Lower leg skin (tissue), 3 donors: ENCODE measurements at regions not wholly inside any gene's neighbourhood (a gene's known extent, or its start where the extent isn't known, plus 50 kb on each side); places are given as distances from the start of the nearest gene placed in this dataset.

Source experiments
- POLR2A ChIP-seq, 2 donors: fragments of 450-650 bp; IDR thresholded peaks; one replicate each; pipeline ENCODE4 v1.6.1; 2016 to 2017; ENCODE audit warnings: antibody characterized with exemption in 2 of 2, mild to moderate bottlenecking in 1 of 2, moderate library complexity in 1 of 2
- TF ChIP-seq, protein P1 (sequence below), 3 donors: fragments of 450-650 bp; IDR thresholded peaks; one replicate each; pipeline ENCODE4 v1.5.1; 2016; ENCODE audit warnings: antibody characterized with exemption in 3 of 3, mild to moderate bottlenecking in 3 of 3, moderate library complexity in 2 of 3

DNA sequence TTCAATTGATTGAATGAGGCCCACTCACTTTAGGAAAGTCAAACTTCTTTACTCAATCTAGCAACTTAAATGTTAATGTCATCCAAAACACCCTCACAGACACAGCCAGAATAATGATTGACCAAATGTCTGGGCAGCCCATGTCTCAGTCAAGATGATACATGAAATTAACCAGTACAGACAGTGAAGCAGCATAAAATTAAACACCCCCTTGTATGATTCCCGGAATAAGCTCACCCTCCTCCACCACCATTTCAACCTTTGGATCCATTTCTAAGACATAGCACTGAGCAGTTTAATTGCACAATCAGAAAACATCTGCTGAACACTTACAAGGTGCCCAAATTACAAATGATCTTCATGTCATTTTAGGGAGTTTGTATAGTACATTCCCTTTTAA is 570.7 kb upstream of the ID2 start:
- TF ChIP-seq, protein P1, sequence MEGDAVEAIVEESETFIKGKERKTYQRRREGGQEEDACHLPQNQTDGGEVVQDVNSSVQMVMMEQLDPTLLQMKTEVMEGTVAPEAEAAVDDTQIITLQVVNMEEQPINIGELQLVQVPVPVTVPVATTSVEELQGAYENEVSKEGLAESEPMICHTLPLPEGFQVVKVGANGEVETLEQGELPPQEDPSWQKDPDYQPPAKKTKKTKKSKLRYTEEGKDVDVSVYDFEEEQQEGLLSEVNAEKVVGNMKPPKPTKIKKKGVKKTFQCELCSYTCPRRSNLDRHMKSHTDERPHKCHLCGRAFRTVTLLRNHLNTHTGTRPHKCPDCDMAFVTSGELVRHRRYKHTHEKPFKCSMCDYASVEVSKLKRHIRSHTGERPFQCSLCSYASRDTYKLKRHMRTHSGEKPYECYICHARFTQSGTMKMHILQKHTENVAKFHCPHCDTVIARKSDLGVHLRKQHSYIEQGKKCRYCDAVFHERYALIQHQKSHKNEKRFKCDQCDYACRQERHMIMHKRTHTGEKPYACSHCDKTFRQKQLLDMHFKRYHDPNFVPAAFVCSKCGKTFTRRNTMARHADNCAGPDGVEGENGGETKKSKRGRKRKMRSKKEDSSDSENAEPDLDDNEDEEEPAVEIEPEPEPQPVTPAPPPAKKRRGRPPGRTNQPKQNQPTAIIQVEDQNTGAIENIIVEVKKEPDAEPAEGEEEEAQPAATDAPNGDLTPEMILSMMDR (IDR thresholded peaks at IDR 0.05), result no peak
- no peak for TF ChIP-seq POLR2A (IDR thresholded peaks at IDR 0.05)
